T47D (cell line): ENCODE measurements at regions not wholly inside any gene's neighbourhood (a gene's known extent, or its start where the extent isn't known, plus 50 kb on each side); places are given as distances from the start of the nearest gene placed in this dataset.

Experiments used
- DNase-seq, 2 experiments: peaks; one replicate each; pipeline versions ENCODE4 v3.0.0 to v3.0.0-alpha.2; 2011 to 2012; ENCODE audit warnings: low read depth in 1 of 2, low spot score in 1 of 2
- JUND ChIP-seq: IDR thresholded peaks from 2 replicates; pipeline ENCODE4 v1.6.1; 2012; ENCODE audit warnings: low read depth
- in situ Hi-C: cut with HindIII; loops from 2 replicates; pipeline ENCODE4 v1.10.0; 2016; ENCODE audit warnings: low sequenced_read_pairs, low pct_unique_long_range_greater_than_20kb

DNA sequence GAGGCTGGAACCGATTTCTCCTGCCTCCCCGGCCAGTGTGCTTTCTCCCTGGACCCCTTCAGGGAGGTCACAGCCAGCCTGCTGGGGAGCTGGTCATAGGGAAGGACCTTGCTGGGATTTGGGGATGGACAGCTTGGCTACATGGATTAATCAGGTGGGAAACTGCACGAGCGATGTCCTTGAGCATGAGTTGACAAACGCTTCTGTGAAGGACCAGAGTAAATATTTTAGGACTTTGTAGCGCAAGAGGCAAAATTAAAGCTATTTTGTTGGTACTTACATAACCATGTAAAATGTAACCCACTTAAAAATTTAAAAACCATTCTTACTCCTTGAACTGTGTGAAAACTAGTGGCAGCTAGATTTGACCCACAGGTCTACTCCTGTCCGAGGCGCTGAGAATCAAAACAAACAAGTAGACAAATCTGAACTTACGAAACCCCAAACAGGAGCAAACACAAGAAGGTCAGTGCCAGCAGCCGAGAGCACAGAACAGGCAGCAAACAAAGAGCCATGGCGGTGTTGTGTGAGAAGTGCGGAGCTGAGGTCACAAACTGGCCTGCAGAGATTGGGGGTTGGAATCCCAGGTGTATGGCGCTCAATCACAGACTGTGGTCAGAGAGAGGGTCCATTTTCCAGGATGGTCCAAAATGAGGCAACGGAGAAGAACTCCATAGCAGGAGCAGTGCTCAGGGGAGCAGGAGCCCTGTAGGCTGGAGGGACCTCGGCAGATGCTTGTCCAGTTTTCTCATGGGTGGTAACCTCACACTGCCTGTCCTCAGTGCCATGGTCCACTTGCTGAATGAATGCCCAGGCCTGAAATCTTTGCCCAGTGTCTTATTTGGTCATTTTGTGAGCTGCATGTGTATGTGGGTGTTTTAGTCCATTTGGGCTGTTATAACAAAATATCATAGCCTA, 79.2 kb upstream of the CLMN start:
- no peak for DNase-seq
- in situ Hi-C loops, result no loop called here
- no peak for TF ChIP-seq JUND

DNA sequence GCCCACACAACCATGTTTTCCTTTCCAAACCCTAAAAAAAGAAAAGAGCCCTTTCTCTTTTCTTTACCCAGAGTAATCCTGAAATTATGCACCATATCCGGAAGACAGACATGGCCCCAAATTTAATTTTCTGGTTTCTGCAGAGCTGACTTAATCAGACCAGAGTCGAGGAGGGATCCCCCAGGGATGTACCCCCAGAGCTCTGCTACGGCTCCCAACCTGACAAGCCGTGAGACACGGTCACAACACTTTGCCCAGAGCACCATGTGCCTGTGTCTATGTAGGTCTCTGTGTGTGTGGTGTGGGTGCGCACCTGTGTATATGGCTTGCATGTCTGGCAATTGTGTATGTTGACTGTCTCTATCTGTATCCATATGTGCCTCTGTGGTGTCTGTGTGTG, 77.6 kb upstream of the CLMN start:
- DNase-seq, result no peak
- in situ Hi-C loops, result no loop called here
- no peak for TF ChIP-seq JUND

DNA sequence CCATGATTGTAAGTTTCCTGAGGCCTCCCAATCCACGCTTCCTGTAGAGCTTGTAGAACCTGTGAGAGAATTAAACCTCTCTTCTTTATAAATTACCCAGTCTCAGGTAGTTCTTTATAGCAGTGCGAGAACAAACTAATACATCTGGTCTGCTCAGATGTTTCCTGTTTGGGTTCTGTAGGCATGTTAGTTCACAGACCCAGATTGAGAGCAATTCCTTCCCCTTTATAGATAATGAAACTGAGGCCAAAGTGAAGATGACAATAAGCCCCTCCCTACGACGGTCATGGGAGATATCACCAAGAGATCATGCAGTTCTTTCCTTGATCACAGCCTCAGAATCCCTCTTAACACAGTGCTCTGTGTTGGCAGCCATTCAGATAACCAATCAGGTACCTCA, 76.5 kb upstream of the CLMN start:
- TF ChIP-seq JUND, result no peak
- DNase-seq, result no peak
- in situ Hi-C loops, result no loop called here

DNA sequence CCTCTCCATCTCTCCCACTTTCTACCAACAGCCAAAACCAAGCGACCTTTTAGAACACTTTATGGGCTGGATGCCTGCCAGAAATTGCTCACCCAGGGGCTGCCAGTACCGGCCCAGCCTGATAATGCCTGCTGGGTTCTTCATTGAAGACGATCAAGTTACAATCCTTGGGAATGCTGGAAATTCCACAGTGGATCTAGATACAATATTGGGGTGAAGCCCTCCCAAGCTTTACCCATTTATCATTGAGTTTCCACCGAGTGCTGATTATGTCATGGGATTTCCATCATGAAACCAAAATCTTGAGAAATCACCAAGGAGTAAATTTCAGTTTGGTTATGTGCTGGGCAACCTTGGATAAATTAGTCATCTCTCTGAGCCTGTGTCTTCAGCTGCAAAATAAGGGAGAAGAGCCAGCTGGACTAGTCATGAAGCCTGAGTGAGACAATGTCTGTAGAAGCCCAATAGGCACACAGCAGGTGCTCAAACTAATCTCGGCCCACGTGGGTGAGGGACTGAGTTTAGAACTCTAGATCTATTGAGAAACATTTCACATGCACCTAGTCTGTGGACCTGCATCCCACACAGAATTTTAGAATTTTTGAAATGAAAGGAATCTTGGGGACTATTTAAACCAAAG, 75.5 kb upstream of the CLMN start:
- DNase-seq, result no peak
- no peak for TF ChIP-seq JUND
- in situ Hi-C loops, result no loop called here

DNA sequence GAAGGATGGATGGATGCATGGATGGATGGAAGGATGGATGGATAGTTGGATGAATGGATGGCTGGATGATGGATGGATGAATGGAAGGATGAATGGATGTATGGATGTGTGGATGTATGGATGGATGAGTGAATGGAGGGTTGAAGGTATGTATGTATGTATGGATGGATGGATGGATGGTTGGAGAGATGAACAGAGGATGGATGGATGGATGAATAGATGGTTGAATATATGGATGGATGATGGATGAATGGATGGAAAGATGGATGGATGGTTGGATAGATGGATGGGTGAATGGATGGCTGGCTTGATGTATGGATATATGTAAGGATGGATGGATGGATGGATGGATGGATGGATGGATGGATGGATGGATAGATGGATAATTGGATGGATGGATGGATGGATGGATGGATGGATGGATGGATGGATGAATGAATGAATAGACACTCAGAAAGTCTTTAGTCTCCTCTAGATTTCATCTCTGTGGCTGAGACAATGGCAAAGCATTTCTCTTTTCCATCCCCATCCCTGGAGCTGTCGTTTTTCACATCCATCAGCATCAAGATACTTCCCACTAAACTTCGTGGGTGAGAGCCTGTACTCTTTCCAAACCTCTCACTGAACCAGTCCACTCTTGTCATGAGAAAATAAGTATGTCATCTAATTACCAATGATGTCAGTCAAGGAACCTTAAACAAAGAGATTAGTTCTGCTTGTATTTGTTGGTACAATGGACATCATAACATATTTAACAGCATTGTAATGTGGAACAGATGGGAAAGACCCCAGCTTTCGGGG, 74.8 kb upstream of the CLMN start:
- TF ChIP-seq JUND, result no peak

DNA sequence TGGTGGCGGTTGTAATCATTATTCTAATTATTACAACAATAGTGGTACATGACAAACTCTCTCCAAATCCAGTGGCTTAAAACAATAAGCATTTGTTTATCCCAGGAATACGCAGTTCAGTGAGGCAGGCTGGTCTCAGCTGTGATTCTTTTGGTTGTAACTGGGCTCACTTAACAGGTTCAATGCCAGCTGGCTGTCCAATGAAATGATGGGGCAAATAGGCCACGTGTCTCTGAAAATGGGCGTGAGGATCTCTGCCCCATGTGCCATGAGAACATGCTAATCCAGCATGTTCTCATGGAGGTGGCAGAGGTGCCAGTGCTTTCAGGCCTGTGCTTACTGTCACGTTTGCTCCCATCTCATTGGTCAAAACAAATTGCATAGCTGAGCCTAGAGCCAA, 73.1 kb upstream of the CLMN start:
- TF ChIP-seq JUND, result no peak
- no peak for DNase-seq
- in situ Hi-C loops, result no loop called here

More for the DNA sequence above, 74.8 kb upstream of the CLMN start:
- no peak for DNase-seq
- in situ Hi-C loops, result no loop called here

DNA sequence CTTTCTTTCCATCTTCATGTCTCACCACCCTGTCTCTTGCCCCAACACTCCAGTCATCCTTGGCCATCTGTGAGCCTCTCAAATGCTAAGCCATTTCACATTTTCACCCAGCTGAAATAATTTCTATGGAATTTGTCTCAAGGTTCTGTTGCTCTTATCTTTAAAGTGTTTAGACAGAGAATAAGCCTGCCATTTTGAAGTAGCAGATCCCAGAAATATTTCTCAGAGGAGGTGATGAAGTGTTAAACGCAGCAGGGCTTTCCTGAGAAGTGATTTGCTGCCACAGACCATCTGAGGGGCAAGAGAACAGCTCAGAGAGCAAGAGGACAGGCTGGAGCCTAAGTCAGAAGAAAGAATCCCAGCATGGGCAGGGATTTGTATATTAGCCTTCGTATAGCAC, 71.6 kb upstream of the CLMN start:
- DNase-seq, result no peak
- no peak for TF ChIP-seq JUND
- in situ Hi-C loops, result no loop called here

DNA sequence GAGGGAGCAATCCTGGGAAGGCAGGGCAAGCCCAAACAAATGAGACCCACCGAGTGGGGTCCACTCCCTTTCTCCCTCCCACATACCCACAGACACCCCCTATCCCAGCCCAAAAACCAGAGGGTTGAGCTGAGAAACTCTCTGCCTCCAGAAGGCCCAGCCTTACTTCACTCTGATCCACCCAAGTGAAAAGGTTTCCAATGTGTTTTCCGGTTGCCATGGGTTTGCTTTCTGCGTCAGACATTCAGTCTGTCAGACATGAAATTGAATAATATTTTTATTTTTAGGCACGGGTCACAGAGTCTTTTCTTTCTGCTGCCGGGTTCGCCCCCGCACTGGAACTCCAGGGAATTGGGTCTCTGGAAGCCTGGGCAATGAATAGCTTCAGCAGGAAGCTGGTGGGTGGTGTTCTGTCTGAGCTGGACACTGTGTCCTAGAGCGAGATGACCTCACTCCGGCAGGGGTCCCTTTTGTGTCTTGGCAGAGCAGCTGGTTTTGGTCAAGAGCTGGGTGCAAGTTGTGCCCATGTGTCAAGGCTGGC, 69.8 kb upstream of the CLMN start:
- in situ Hi-C loops, result no loop called here
- DNase-seq, result no peak
- no peak for TF ChIP-seq JUND

DNA sequence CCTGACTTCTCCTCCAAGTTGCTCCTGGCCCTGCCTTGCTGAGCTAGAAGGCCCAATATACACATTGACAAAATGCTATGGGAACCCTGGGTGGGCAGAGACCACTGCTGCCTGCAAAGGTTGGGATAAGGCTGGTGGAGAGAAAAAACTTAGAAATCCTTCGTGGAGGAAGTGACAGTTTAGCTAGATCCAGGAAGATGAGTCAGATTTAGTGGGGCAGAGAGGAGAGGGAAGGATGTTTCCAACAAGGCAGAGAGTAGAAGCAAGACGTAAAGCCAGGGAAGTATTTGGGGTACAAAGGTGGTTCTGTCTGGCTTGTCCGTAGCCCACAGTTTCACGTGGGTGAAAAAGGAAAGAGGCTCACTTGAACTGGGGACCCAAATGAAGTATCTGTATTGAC, 69.0 kb upstream of the CLMN start:
- TF ChIP-seq JUND, result no peak
- DNase-seq, result no peak
- in situ Hi-C loops, result no loop called here

DNA sequence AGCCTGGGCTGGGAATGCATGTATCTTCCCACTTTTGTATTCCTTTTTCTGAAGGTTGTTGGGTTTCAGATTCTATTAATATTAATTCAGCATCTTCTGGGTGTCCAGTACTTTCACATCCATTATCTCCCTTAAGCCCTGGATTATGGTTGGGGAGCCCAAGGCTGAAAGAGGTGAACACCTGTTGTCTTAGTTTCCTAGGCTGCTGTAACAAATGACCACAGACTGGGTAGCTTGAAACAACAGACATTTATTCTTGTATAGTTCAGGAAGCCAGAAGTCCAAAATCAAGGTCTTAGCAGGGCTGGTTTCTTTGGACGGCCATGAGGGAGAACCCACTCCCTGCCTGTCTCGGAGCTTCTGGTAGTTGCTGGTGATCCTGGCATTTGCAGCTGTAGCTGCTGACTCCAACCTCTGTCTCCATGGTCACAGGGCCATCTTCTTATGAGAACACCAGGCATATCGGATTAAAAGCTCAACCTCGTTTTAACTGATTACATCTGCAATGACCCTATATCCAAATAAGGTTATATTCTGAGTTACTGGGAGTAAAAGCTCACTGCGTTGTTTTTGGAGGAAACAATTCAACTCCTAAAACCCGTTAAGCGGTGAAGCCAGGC, 68.2 kb upstream of the CLMN start:
- no peak for DNase-seq
- in situ Hi-C loops, result no loop called here
- no peak for TF ChIP-seq JUND

DNA sequence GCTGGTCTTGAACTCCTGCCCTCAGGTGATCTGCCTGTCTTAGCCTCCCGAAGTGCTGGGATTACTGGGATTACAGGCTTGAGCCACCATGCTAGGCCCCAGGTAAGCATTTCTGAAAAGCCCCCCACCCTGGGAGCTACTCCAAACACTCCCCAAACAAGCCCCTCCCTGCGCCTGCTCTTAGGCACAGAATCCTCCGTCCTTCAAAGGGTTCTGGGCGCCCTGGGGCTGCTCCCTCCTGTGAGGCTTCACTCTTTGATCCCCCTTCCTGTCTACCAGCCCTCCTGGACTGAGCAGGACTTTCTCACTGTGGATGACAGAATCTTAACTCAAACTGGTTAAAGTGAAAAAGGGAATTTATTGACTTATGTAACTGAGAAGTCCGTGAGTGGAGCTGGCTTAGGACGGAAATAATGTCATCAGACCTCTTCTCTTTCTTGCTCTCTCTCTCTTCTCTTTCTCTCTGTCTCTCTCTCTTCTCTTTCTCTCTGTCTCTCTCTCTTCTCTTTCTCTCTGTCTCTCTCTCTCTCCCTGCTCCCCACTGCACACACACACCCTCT, 66.9 kb upstream of the CLMN start:
- in situ Hi-C loops, result no loop called here
- DNase-seq, result no peak
- TF ChIP-seq JUND, result no peak

DNA sequence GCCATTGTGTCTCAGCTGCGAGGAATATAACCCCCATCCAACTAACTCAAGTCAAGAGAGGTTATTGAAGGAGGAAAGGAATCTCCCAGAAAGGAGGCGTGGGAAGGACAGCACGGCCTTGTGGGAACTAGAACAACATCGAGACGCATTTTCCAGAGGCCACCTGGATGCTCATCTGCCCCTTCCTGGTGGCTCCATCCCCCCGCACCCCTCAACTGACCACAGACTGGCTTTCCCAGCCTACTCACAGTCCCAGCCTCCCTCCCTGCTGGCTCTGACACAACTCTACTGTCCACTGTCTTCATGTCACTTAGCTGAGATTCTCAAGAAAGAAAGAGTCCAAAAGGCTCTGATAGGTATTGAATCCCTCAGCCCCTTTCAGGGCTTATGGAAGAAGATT, 66.0 kb upstream of the CLMN start:
- DNase-seq, result no peak
- no peak for TF ChIP-seq JUND
- in situ Hi-C loops, result no loop called here
